Endothelial cell of umbilical vein (primary cell): ENCODE measurements at regions not wholly inside any gene's neighbourhood (a gene's known extent, or its start where the extent isn't known, plus 50 kb on each side); places are given as distances from the start of the nearest gene placed in this dataset.

ENCODE experiments used
- CTCF ChIP-seq, 2 donors: IDR thresholded peaks; 1 replicate in 1 of 2; 2 replicates in 1 of 2; pipeline ENCODE4 v1.5.1; 2011; ENCODE audit warnings: low read length in 2 of 2, mild to moderate bottlenecking in 2 of 2, moderate library complexity in 2 of 2, control low read depth in 1 of 2, inconsistent platforms in 1 of 2, low read depth in 1 of 2; ENCODE audit not compliant: insufficient read depth in 1 of 2; ENCODE audit errors: extremely low read depth in 1 of 2
- POLR2A ChIP-seq: IDR thresholded peaks from 2 replicates; pipeline ENCODE4 v1.6.1; 2012; ENCODE audit warnings: low read depth, mild to moderate bottlenecking, control low read depth, low read length

DNA sequence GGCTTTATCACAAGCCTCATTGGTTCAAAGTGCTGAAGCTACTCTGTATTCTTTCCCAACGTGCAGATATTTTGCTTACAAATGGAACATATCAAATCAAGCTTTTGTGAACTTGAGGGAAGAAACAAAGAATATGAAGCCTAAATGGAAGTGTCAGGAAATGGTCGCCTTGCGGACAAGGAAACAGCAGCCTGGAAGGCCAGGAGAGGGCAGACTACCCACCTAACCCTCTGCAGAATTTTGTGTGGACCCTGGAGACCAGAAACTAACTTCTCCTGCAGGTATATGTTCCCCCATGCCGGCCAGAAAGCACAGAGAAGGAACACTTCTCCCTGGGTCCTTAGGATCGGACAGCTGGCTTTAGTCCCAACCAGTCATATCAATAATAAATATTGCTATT lies 1425.8 kb downstream of the PCDH7 start:
- no peak for TF ChIP-seq CTCF (IDR thresholded peaks at IDR 0.05; ENCODE audit: extremely low read depth in 1 of 2, insufficient read depth in 1 of 2, low read depth in 1 of 2, low read length in 2 of 2)
- TF ChIP-seq POLR2A: no peak
